ENCODE measurements at regions not wholly inside any gene's neighbourhood (a gene's known extent, or its start where the extent isn't known, plus 50 kb on each side); places are given as distances from the start of the nearest gene placed in this dataset.
"Not testable (repeated sequence)": the region's sequence is repeated elsewhere in the genome, so short reads cannot be mapped to it uniquely, and the experiment has no call there.

DNA sequence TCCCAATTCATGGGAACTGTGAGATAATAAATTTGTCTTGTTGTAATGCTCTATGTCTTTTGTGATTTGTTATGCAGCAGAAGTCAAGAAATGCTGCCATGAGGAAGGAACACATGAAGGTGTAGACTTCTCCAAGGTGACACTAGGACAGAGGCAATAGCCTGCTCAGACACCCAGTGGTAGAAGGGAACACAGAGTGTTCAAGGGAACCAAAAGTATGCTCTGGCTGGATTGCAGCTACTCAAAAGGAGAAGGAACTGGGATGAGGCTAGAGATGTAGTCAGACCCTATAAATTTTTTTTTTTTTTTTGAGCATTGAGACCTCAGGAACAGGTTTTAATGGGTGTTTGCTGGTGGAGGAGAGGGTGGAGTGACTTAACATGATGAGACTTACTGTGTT, 232.5 kb downstream of the PARP8 start:
- Histone ChIP-seq H3K27me3 (no peaks in the 10 kb centered on the region), H3K9me3 (no peaks in the 10 kb centered on the region), H3K27ac (no peak overlapping the region), H3K36me3 (no peaks in the 10 kb centered on the region), H3K4me1 (no peaks in the 10 kb centered on the region), H3K4me3 (no peak overlapping the region)
- DNase-seq (ENCODE audit: low spot score in 2 of 2) = no peak
- TF ChIP-seq, protein P1, sequence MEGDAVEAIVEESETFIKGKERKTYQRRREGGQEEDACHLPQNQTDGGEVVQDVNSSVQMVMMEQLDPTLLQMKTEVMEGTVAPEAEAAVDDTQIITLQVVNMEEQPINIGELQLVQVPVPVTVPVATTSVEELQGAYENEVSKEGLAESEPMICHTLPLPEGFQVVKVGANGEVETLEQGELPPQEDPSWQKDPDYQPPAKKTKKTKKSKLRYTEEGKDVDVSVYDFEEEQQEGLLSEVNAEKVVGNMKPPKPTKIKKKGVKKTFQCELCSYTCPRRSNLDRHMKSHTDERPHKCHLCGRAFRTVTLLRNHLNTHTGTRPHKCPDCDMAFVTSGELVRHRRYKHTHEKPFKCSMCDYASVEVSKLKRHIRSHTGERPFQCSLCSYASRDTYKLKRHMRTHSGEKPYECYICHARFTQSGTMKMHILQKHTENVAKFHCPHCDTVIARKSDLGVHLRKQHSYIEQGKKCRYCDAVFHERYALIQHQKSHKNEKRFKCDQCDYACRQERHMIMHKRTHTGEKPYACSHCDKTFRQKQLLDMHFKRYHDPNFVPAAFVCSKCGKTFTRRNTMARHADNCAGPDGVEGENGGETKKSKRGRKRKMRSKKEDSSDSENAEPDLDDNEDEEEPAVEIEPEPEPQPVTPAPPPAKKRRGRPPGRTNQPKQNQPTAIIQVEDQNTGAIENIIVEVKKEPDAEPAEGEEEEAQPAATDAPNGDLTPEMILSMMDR (IDR thresholded peaks at IDR 0.05) = no peak
- no peak for TF ChIP-seq EP300 (IDR thresholded peaks at IDR 0.05)
- TF ChIP-seq POLR2AphosphoS5 (IDR thresholded peaks at IDR 0.05) = no peak
- TF ChIP-seq POLR2A (IDR thresholded peaks at IDR 0.05) = no peak

- Histone ChIP-seq H3K9me3 (no peaks in the 10 kb centered on the region), H3K4me1 (no peaks in the 10 kb centered on the region), H3K27ac (no peak overlapping the region), H3K27me3 (no peaks in the 10 kb centered on the region), H3K4me3 (no peak overlapping the region), H3K36me3 (no peaks in the 10 kb centered on the region)
- no peak for DNase-seq (ENCODE audit: low spot score in 2 of 2)
- WGBS = 62% methylated on average over 3 of the region's 3 CpGs
- TF ChIP-seq EP300 (IDR thresholded peaks at IDR 0.05) (no peak), POLR2A (IDR thresholded peaks at IDR 0.05) (no peak), POLR2AphosphoS5 (IDR thresholded peaks at IDR 0.05) (no peak)
- TF ChIP-seq, protein P1 (IDR thresholded peaks at IDR 0.05) = no peak
Measured at GRCh38 chr5:50900952-50901510, 234.6 kb downstream of the PARP8 start.

- TF ChIP-seq POLR2AphosphoS5 (IDR thresholded peaks at IDR 0.05) (no peak), EP300 (IDR thresholded peaks at IDR 0.05) (no peak), POLR2A (IDR thresholded peaks at IDR 0.05) (no peak)
- Histone ChIP-seq H3K4me1 (no peaks in the 10 kb centered on the region), H3K4me3 (no peak overlapping the region), H3K27ac (no peak overlapping the region), H3K27me3 (no peaks in the 10 kb centered on the region), H3K36me3 (no peaks in the 10 kb centered on the region), H3K9me3 (no peaks in the 10 kb centered on the region)
- WGBS = 81% methylated on average over 2 of the region's 2 CpGs
- DNase-seq (ENCODE audit: low spot score in 2 of 2) = no peak
Measured at GRCh38 chr5:50903651-50904050, 237.2 kb downstream of the PARP8 start.

- Histone ChIP-seq H3K27me3 (no peaks in the 10 kb centered on the region), H3K36me3 (no peaks in the 10 kb centered on the region), H3K4me3 (no peak overlapping the region), H3K9me3 (no peaks in the 10 kb centered on the region), H3K4me1 (no peaks in the 10 kb centered on the region), H3K27ac (no peak overlapping the region)
- no peak for DNase-seq (ENCODE audit: low spot score in 2 of 2)
- WGBS = 58% methylated on average over 2 of the region's 2 CpGs
- TF ChIP-seq, protein P1 (IDR thresholded peaks at IDR 0.05) = no peak
- no peak for TF ChIP-seq POLR2A (IDR thresholded peaks at IDR 0.05)
- TF ChIP-seq EP300 (IDR thresholded peaks at IDR 0.05) = no peak
Measured at GRCh38 chr5:50905996-50906570, 239.6 kb downstream of the PARP8 start.

DNA sequence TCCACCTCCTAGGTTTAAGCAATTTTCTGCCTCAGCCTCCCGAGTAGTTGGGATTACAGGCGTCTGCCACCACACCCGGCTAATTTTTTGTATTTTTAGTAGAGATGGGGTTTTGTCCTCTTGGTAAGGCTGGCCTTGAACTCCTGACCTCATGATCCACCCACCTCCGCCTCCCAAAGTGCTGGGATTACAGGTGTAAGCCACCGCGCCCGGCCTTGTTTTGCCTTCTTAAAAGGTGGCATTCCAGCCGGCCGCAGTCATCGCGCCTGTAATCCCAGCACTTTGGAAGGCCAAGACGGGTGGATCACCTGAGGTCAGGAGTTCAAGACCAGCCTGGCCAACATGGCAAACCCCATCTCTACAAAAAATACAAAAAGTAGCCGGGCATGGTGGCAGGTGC, 253.7 kb downstream of the PARP8 start:
- DNase-seq (ENCODE audit: low spot score in 2 of 2); H3K27me3 ChIP-seq: not testable (repeated sequence)
- 88% methylated on average over 13 of the region's 13 CpGs for WGBS

GRCh38 chr5:50921366-50922133, 255.1 kb downstream of the PARP8 start:
- H3K4me1 ChIP-seq = no peaks in the 10 kb centered on the region
- no peaks in the 10 kb centered on the region for H3K36me3 ChIP-seq
- no peak overlapping the region for H3K27ac ChIP-seq
- 97% methylated on average over 14 of the region's 20 CpGs for WGBS
- no peaks in the 10 kb centered on the region for H3K9me3 ChIP-seq
- H3K27me3 ChIP-seq = no peaks in the 10 kb centered on the region
- TF ChIP-seq POLR2A (IDR thresholded peaks at IDR 0.05) (no peak), POLR2AphosphoS5 (IDR thresholded peaks at IDR 0.05) (no peak), EP300 (IDR thresholded peaks at IDR 0.05) (no peak)
- TF ChIP-seq, protein P1 (IDR thresholded peaks at IDR 0.05) = no peak
- no peak for DNase-seq (ENCODE audit: low spot score in 2 of 2)
- H3K4me3 ChIP-seq = no peak overlapping the region

More for the DNA sequence above, 253.7 kb downstream of the PARP8 start:
- not testable (repeated sequence) for H3K9me3 ChIP-seq, H3K4me3 ChIP-seq, H3K36me3 ChIP-seq, H3K4me1 ChIP-seq, H3K27ac ChIP-seq

Measured in suprapubic skin (tissue), 4 donors.